Cardiac muscle cell (in vitro differentiated cells and primary cell): ENCODE measurements at regions not wholly inside any gene's neighbourhood (a gene's known extent, or its start where the extent isn't known, plus 50 kb on each side); places are given as distances from the start of the nearest gene placed in this dataset.

Experiments used
- DNase-seq, 2 donors: peaks; one replicate each; pipeline versions ENCODE4 v3.0.0 to v3.0.0-alpha.2; 2010 to 2017; ENCODE audit warnings: low read depth in 1 of 2, low spot score in 1 of 2
- H3K27ac ChIP-seq: fragments of 200-600 bp; sonication (generic); 2 replicates; pipeline ENCODE4 v1.5.1; 2016
- H3K27me3 ChIP-seq: fragments of 200-600 bp; sonication (generic); 2 replicates; pipeline ENCODE4 v1.6.0; 2016; ENCODE audit warnings: control low read depth
- H3K36me3 ChIP-seq: fragments of 200-600 bp; sonication (generic); 2 replicates; pipeline ENCODE4 v1.5.1; 2016; ENCODE audit warnings: control low read depth
- H3K4me1 ChIP-seq: fragments of 200-600 bp; sonication (generic); 2 replicates; pipeline ENCODE4 v1.8.1; 2017; ENCODE audit warnings: low read depth, mild to moderate bottlenecking, mixed run types
- H3K4me3 ChIP-seq: fragments of 200-600 bp; sonication (generic); 2 replicates; pipeline ENCODE4 v1.5.1; 2016; ENCODE audit warnings: mild to moderate bottlenecking
- H3K9me3 ChIP-seq: fragments of 200-600 bp; sonication (generic); 2 replicates; pipeline ENCODE4 v1.5.1; 2017; ENCODE audit warnings: low read depth, mild to moderate bottlenecking, control low read depth
- TF ChIP-seq, protein P1 (sequence below): IDR thresholded peaks from 2 replicates; pipeline ENCODE4 v1.5.1; 2012; ENCODE audit warnings: low read depth, mild to moderate bottlenecking, low read length

DNA sequence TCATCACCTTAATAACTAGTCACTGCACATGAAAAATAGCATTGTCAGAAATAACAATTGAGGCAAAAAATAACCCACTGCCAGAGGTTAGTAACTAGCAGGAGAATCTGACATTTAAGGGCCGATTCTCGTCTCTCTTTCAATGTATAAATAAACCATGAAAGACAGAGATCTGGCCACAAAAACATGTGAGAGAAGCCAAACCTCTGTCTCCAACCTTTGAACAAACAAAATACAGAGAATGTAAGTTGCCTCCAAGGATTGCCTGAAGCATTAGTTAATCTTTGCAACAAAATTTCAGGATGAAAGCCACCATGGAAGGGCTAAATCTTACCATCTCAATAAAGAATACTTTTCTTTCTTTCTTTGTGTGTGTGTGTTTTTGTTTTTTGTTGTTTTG, 257.4 kb upstream of the TMTC1 start:
- H3K36me3 ChIP-seq = no peaks in the 10 kb centered on the region
- no peaks in the 10 kb centered on the region for H3K27me3 ChIP-seq
- TF ChIP-seq, protein P1, sequence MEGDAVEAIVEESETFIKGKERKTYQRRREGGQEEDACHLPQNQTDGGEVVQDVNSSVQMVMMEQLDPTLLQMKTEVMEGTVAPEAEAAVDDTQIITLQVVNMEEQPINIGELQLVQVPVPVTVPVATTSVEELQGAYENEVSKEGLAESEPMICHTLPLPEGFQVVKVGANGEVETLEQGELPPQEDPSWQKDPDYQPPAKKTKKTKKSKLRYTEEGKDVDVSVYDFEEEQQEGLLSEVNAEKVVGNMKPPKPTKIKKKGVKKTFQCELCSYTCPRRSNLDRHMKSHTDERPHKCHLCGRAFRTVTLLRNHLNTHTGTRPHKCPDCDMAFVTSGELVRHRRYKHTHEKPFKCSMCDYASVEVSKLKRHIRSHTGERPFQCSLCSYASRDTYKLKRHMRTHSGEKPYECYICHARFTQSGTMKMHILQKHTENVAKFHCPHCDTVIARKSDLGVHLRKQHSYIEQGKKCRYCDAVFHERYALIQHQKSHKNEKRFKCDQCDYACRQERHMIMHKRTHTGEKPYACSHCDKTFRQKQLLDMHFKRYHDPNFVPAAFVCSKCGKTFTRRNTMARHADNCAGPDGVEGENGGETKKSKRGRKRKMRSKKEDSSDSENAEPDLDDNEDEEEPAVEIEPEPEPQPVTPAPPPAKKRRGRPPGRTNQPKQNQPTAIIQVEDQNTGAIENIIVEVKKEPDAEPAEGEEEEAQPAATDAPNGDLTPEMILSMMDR = no peak
- no peak overlapping the region for H3K4me3 ChIP-seq
- H3K9me3 ChIP-seq = no peaks in the 10 kb centered on the region
- DNase-seq = no peak
- H3K27ac ChIP-seq = no peak overlapping the region
- peaks cover 6% of the 10 kb centered on the region for H3K4me1 ChIP-seq

DNA sequence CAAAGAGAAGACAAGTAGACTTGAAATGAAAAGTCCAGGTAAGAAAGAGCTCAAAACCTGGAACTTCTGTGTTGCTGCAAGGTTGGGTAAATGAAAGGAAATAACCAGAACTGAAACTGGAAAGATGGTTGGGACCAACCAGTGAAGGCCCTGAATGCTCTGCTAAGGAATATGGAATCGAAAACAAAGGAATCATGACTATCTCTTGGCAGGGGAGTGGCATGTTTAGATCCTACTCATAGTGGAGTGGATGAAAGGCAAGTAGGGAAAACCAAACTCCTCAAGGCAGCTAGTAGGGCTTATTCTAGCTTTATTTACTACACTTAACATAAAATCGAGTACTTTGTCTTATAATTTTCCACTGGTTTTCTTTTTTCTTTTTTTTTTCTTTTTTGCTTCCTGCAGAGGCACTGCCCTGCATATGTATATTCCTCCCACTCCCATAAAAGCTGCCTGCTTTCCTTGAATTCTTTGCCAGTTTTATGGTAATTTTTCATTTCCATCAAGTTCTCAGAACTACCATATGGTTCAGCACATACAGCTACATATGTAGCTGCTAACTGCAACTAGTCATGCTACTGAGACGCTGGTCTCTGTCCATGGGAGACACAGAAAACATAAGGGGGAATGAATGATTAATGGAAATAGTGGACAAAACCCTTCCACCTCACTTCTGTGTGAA, 247.1 kb upstream of the TMTC1 start:
- Histone ChIP-seq H3K36me3 (no peaks in the 10 kb centered on the region), H3K4me3 (no peak overlapping the region), H3K27ac (no peak overlapping the region), H3K4me1 (peaks cover 10% of the 10 kb centered on the region), H3K9me3 (no peaks in the 10 kb centered on the region), H3K27me3 (no peaks in the 10 kb centered on the region)
- TF ChIP-seq, protein P1 = no peak
- no peak for DNase-seq

DNA sequence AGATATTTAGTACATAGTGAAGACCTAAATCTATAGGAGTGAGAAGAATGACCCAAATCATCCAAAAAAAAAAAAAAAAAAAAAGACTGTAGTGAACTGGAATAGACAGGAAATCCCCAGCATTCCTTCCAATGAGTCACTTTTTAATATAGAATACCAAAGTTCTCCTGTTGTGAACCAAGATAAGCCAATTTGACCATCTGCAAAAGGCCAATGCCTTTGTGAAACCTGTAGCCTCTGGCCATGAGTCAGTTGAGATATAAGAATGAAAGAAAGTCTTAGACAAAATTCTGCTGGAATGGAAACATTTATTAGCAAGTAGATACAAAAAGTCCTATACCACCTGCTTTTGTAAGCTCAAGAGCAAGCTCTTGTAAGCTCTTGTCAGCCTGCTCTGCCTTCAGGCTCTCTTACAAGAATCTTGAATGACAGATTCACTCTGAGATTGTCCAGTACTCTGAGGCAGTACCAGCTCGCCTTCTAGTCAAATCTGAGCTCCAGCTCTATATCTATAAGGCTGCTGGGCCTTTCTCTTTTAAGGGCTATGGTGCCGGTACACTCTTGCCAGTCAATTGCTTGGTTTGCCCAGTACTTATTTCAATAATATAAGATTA, 243.0 kb upstream of the TMTC1 start:
- no peak overlapping the region for H3K4me3 ChIP-seq
- TF ChIP-seq, protein P1 = no peak
- no peak overlapping the region for H3K27ac ChIP-seq
- no peaks in the 10 kb centered on the region for H3K9me3 ChIP-seq
- H3K27me3 ChIP-seq = no peaks in the 10 kb centered on the region
- H3K36me3 ChIP-seq = no peaks in the 10 kb centered on the region
- H3K4me1 ChIP-seq = peaks cover 10% of the 10 kb centered on the region
- peak; percentile 64 to 90 for DNase-seq

DNA sequence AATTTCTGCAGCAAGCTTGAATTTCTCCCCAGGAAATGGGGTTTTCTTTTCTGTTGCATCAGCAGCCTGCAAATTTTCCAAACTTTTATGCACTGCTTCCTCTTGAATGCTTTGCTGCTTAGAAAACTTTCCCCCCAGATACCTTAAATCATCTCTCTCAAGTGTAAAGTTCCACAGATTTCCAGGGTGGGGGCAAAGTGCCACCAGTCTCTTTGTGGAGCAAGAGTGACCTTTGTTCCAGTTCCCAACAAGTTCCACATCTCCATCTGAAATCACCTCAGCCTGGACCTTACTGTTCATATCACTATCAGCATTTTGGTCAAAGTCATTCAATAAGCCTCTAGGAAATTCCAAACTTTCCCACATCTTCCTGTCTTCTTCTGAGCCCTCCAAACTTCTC, 241.6 kb upstream of the TMTC1 start:
- no peak overlapping the region for H3K4me3 ChIP-seq
- DNase-seq = peak in 1 of 2 donors; percentile 28
- H3K9me3 ChIP-seq = no peaks in the 10 kb centered on the region
- H3K4me1 ChIP-seq = peaks cover 10% of the 10 kb centered on the region
- TF ChIP-seq, protein P1 = no peak
- H3K36me3 ChIP-seq = no peaks in the 10 kb centered on the region
- H3K27me3 ChIP-seq = no peaks in the 10 kb centered on the region
- no peak overlapping the region for H3K27ac ChIP-seq

DNA sequence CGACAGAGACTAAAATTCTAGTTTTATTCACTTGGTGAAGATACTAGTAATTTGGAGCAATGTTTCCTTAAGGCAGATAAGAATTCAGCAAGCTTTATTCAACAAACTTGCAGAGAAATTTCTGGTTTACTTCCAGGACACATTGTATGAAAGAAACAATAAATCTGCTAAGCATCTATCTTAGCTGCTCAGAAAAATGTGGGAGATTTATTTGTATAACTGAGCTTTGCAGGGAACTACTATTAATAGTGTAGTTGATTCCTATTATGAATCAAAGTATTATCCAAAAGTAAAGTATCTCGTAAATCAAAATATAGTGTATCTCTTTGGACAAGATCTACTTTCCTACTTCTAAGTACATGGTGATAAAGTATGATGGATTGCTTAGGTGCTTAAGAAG, 239.4 kb upstream of the TMTC1 start:
- Histone ChIP-seq H3K4me1 (peaks cover 14% of the 10 kb centered on the region), H3K9me3 (no peaks in the 10 kb centered on the region), H3K27ac (no peak overlapping the region), H3K4me3 (no peak overlapping the region), H3K27me3 (no peaks in the 10 kb centered on the region), H3K36me3 (no peaks in the 10 kb centered on the region)
- TF ChIP-seq, protein P1 = no peak
- DNase-seq = no peak
